ENCODE measurements at regions not wholly inside any gene's neighbourhood (a gene's known extent, or its start where the extent isn't known, plus 50 kb on each side); places are given as distances from the start of the nearest gene placed in this dataset.

- Histone ChIP-seq H3K36me3 (ENCODE audit: control insufficient read depth in 2 of 2, extremely low read depth in 1 of 2, insufficient read depth in 2 of 2, low read length in 2 of 2) (no peaks in the 10 kb centered on the region), H4K20me1 (replicated peaks; ENCODE audit: control insufficient read depth, extremely low read depth, insufficient read depth, low read length) (no peaks in the 10 kb centered on the region), H3K4me3 (replicated peaks in 1 of 3; ENCODE audit: insufficient read depth in 1 of 3, low read depth in 1 of 3, low read length in 3 of 3) (no peak overlapping the region), H3K79me2 (ENCODE audit: control insufficient read depth, insufficient read depth, low read length) (no peaks in the 10 kb centered on the region), H3K9me3 (replicated peaks; ENCODE audit: control insufficient read depth, insufficient read depth, low read length) (no peaks in the 10 kb centered on the region), H3K4me2 (ENCODE audit: insufficient read depth, low read length) (no peak overlapping the region), H3K9ac (replicated peaks; ENCODE audit: extremely low read depth, insufficient read depth, low read length) (no peak overlapping the region), H3K9me1 (replicated peaks; ENCODE audit: control insufficient read depth, extremely low read depth, insufficient read depth, low read length) (no peaks in the 10 kb centered on the region), H3K27ac (ENCODE audit: insufficient read depth, low read depth, low read length) (no peak overlapping the region), H3K27me3 (ENCODE audit: control insufficient read depth in 2 of 2, insufficient read depth in 2 of 2, low read length in 2 of 2) (no peaks in the 10 kb centered on the region), H2AFZ (ENCODE audit: low read depth, low read length) (peak overlapping the region; percentile 60), H3K4me1 (ENCODE audit: control insufficient read depth, extremely low read depth, insufficient read depth, low read length) (peaks cover 11% of the 10 kb centered on the region)
- no peak for TF ChIP-seq EZH2 (IDR thresholded peaks at IDR 0.05; ENCODE audit: borderline replicate concordance, low read depth, low read length, severe bottlenecking)
- no peak for TF ChIP-seq GATA2 (IDR thresholded peaks at IDR 0.05; ENCODE audit: insufficient read depth, insufficient read length, low read depth, low read length)
- no peak for TF ChIP-seq FOS (IDR thresholded peaks at IDR 0.05; ENCODE audit: borderline replicate concordance, insufficient read depth, low read length)
- no peak for TF ChIP-seq POLR2AphosphoS5 (IDR thresholded peaks at IDR 0.05; ENCODE audit: insufficient read depth, low read depth, low read length)
- no peak for TF ChIP-seq JUN (IDR thresholded peaks at IDR 0.05; ENCODE audit: borderline replicate concordance, insufficient read depth, insufficient read length, low read depth)
- no peak for TF ChIP-seq POLR2A (IDR thresholded peaks at IDR 0.05; ENCODE audit: low read depth, low read length)
- TF ChIP-seq MYC (IDR thresholded peaks at IDR 0.05; ENCODE audit: low read depth, low read length) = no peak
- TF ChIP-seq, protein P1, sequence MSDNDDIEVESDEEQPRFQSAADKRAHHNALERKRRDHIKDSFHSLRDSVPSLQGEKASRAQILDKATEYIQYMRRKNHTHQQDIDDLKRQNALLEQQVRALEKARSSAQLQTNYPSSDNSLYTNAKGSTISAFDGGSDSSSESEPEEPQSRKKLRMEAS (IDR thresholded peaks at IDR 0.05; ENCODE audit: insufficient read depth, insufficient read length) = no peak
- TF ChIP-seq, protein P2, sequence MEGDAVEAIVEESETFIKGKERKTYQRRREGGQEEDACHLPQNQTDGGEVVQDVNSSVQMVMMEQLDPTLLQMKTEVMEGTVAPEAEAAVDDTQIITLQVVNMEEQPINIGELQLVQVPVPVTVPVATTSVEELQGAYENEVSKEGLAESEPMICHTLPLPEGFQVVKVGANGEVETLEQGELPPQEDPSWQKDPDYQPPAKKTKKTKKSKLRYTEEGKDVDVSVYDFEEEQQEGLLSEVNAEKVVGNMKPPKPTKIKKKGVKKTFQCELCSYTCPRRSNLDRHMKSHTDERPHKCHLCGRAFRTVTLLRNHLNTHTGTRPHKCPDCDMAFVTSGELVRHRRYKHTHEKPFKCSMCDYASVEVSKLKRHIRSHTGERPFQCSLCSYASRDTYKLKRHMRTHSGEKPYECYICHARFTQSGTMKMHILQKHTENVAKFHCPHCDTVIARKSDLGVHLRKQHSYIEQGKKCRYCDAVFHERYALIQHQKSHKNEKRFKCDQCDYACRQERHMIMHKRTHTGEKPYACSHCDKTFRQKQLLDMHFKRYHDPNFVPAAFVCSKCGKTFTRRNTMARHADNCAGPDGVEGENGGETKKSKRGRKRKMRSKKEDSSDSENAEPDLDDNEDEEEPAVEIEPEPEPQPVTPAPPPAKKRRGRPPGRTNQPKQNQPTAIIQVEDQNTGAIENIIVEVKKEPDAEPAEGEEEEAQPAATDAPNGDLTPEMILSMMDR (IDR thresholded peaks at IDR 0.05; ENCODE audit: extremely low read depth in 1 of 2, insufficient read depth in 1 of 2, low read depth in 1 of 2, low read length in 2 of 2) = no peak
- DNase-seq (ENCODE audit: low read depth, low spot score) (peak; percentile 17), FAIRE-seq (peak; percentile 43)
- ChIA-PET POLR2A (no interaction called here), CTCF (interaction anchor here (0.8 to 3.1 kb wide), 8 partner anchors 9 to 137 kb away, joined by 3 to 11 read pairs (median 5); no protein-coding TSS in a partner anchor)
- BruUV-seq (replicated peaks) = no TSS peak
- dilution Hi-C loops (cut with MboI; ENCODE audit: extremely low pct_ligation_motif_present, low sequenced_read_pairs) = no loop called here
- intact Hi-C loops (cut with micrococcal nuclease) = no loop called here
Observed at GRCh38 chr3:197364410-197365071, 66.1 kb upstream of the DLG1 start.

All from endothelial cell of umbilical vein (primary cell).